ENCODE measurements at regions not wholly inside any gene's neighbourhood (a gene's known extent, or its start where the extent isn't known, plus 50 kb on each side); places are given as distances from the start of the nearest gene placed in this dataset.

DNA sequence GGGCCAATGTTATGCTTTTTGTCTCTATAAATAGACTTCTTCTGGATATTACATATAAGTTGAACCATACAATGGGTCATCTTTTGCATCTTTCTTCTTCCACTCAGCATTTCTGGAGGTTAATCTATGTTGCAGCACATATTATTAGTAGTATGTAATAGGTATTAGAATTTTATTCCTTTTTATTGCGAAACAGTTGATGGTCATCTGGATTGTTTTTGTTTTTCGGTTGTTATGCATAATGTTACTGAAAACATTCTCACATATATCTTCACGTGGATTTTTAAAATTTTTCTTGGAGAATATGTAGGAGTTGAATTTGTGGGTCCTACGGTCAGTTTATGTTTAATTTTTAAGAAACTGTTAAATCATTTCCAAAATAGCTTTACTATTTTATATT is 466.8 kb downstream of the SLCO4C1 start:
- Histone ChIP-seq H2AFZ (ENCODE audit: low read depth, low read length) (no peak overlapping the region), H3K4me3 (no peak overlapping the region), H3K36me3 (ENCODE audit: control insufficient read depth, insufficient read depth, low read length) (no peaks in the 10 kb centered on the region), H3K9me3 (replicated peaks; ENCODE audit: control insufficient read depth, insufficient read depth, low read depth, low read length) (no peaks in the 10 kb centered on the region; the same call in 1 of the 2 replicates), H3K27me3 (ENCODE audit: control insufficient read depth in 2 of 2, insufficient read depth in 2 of 2, low read length in 2 of 2) (no peaks in the 10 kb centered on the region), H4K20me1 (replicated peaks; ENCODE audit: control insufficient read depth, insufficient read depth, low read length) (no peaks in the 10 kb centered on the region), H3K79me2 (ENCODE audit: control insufficient read depth, insufficient read depth, low read length) (no peaks in the 10 kb centered on the region), H3K9ac (ENCODE audit: insufficient read depth in 1 of 2, low read depth in 2 of 2, low read length in 2 of 2) (no peak overlapping the region), H3K27ac (ENCODE audit: extremely low read depth, low read depth, low read length) (no peak overlapping the region), H3K4me1 (replicated peaks in 1 of 2; ENCODE audit: control insufficient read depth in 2 of 2, insufficient read depth in 2 of 2, low read length in 2 of 2) (no peaks in the 10 kb centered on the region), H3K9me1 (ENCODE audit: control insufficient read depth, insufficient read depth, low read length) (no peaks in the 10 kb centered on the region), H3K4me2 (ENCODE audit: insufficient read depth, low read length) (no peak overlapping the region)
- TF ChIP-seq ZBTB49 (CRISPR knock-in tag; IDR thresholded peaks at IDR 0.05; ENCODE audit: borderline replicate concordance) = no peak
- no peak for TF ChIP-seq MEF2A (IDR thresholded peaks at IDR 0.05; ENCODE audit: control insufficient read depth, low read depth, low read length)
- TF ChIP-seq ZC3H11A (IDR thresholded peaks at IDR 0.05; ENCODE audit: low read depth, low read length) = no peak
- TF ChIP-seq, protein P1, sequence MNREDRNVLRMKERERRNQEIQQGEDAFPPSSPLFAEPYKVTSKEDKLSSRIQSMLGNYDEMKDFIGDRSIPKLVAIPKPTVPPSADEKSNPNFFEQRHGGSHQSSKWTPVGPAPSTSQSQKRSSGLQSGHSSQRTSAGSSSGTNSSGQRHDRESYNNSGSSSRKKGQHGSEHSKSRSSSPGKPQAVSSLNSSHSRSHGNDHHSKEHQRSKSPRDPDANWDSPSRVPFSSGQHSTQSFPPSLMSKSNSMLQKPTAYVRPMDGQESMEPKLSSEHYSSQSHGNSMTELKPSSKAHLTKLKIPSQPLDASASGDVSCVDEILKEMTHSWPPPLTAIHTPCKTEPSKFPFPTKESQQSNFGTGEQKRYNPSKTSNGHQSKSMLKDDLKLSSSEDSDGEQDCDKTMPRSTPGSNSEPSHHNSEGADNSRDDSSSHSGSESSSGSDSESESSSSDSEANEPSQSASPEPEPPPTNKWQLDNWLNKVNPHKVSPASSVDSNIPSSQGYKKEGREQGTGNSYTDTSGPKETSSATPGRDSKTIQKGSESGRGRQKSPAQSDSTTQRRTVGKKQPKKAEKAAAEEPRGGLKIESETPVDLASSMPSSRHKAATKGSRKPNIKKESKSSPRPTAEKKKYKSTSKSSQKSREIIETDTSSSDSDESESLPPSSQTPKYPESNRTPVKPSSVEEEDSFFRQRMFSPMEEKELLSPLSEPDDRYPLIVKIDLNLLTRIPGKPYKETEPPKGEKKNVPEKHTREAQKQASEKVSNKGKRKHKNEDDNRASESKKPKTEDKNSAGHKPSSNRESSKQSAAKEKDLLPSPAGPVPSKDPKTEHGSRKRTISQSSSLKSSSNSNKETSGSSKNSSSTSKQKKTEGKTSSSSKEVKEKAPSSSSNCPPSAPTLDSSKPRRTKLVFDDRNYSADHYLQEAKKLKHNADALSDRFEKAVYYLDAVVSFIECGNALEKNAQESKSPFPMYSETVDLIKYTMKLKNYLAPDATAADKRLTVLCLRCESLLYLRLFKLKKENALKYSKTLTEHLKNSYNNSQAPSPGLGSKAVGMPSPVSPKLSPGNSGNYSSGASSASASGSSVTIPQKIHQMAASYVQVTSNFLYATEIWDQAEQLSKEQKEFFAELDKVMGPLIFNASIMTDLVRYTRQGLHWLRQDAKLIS (CRISPR knock-in tag; IDR thresholded peaks at IDR 0.05) = no peak
- TF ChIP-seq HNRNPK (IDR thresholded peaks at IDR 0.05; ENCODE audit: low read depth, low read length, poor library complexity, severe bottlenecking) = no peak
- intact Hi-C loops (cut with micrococcal nuclease) = no loop called here
- POLR2A ChIA-PET = no interaction called here
- BruUV-seq (replicated peaks) = no TSS peak
- ATAC-seq (no peak), DNase-seq (ENCODE audit: extremely low read depth in 1 of 4, low spot score in 3 of 4) (no peak), FAIRE-seq (no peak)
- CTCF ChIA-PET (ENCODE audit: low intra/inter-chr PET ratio) = no interaction called here
- in situ Hi-C loops (cut with MboI) = no loop called here
- WGBS (ENCODE audit: insufficient coverage, low coverage, missing lambda C conversion rate) = 0% methylated on average over 4 of the region's 4 CpGs

All from K562 (cell line).